GM21515 (cell line): ENCODE measurements at regions not wholly inside any gene's neighbourhood (a gene's known extent, or its start where the extent isn't known, plus 50 kb on each side); places are given as distances from the start of the nearest gene placed in this dataset.

Experiments
- ATAC-seq: cut with Tn5 transposase; IDR thresholded peaks from one replicate; pipeline ENCODE4 v1.9.1; 2021; ENCODE audit not compliant: unreplicated experiment

- ATAC-seq, result no peak
Measured at GRCh38 chr11:95406271-95406670, 175.3 kb upstream of the SESN3 start.

- no peak for ATAC-seq
Measured at GRCh38 chr11:95404370-95404769, 173.4 kb upstream of the SESN3 start.

DNA sequence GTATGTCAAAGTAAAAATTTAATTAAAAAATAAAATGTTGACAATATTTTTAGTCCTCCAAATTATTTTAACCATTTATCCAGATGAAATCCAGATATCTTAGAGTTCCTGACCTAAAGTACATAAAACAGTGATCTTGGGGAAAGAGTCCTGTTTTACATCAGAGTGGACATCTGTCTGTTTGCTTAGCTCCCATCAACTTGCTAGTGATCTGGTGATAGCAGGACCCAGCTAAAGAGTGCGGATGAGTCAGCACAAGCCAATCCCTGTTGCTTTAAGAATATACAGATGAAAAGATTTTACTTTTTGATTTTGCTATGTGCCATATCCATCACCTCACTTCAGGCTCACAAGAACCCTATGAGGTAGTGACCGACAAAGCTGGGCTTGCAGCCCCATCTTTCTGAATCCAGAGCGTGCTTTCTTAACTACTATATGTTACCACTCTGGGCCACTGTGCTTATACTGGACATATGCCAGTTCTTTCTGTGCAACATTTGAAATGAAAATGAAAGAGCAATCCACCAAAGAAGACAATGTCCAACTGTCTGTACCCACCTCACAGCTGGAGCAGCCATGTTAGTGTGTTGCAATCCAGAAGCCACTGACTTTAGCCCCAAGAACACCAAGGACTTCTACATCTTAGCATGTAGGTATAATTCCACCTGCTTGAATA, 167.6 kb upstream of the SESN3 start:
- no peak for ATAC-seq

- no peak for ATAC-seq
Measured at GRCh38 chr11:95392644-95393043, 161.6 kb upstream of the SESN3 start.

GRCh38 chr11:95389427-95389826, 158.4 kb upstream of the SESN3 start:
- ATAC-seq, result no peak

- ATAC-seq, result no peak
Measured at GRCh38 chr11:95388086-95388485, 157.1 kb upstream of the SESN3 start.

DNA sequence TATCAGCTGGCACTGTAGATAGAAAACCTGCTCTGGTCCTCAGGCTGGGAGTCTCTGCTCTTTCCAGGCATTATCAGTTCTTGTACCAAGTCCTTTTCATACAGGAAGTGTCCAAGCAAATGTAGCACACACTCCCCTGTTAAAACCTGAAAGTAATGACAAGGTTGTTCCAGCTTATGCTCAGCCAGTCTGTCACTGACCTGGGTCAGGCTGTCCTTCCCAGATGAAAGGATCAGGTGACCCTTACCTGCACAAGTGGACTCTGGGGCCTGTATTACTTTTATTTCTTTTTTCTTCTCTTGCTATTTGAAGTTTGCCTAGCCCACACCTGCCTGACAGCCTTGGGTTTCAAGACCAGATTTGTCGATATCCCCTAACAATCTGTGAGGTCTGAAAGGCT, 156.3 kb upstream of the SESN3 start:
- no peak for ATAC-seq

GRCh38 chr11:95385577-95385976, 154.6 kb upstream of the SESN3 start:
- ATAC-seq, result no peak

- ATAC-seq, result no peak
Measured at GRCh38 chr11:95379479-95379878, 148.5 kb upstream of the SESN3 start.

DNA sequence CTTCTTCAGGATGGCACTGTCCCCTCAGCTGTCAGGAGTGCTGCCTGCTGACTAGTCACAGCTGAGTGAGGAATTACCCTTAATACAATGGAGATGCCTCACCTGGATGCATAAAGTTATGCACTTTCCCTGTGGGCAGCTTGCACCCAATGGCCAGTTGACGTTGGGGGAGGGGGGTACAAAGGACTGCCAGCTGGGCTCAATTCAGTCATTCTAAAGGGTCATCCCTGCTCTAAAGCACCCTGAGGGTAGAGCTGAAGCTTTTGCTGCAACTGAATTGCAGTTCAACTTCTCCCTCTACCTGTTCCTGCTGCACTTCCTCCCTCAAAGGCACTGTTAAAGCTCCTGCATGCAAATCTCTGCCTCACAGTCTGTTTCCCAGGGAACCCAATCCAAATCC, 147.8 kb upstream of the SESN3 start:
- no peak for ATAC-seq

DNA sequence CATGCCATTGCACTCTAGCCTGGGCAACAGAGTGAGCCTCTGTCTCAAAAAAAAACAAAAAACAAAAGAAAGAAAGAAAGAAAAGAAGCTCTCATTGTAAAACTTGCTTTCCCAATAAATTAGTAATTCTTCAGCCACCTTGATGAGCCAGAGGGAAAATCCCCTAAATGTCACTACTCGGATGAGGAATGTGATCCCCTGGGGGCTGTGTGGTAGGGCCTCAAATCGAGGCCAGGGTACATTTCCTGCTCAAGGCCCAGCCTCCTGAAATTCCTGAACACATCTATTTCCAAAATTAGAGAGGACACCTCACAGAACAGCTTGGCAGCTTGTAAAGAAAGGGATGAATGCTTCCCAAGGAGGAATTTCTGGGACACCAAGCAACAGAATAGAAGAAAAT, 147.1 kb upstream of the SESN3 start:
- no peak for ATAC-seq

DNA sequence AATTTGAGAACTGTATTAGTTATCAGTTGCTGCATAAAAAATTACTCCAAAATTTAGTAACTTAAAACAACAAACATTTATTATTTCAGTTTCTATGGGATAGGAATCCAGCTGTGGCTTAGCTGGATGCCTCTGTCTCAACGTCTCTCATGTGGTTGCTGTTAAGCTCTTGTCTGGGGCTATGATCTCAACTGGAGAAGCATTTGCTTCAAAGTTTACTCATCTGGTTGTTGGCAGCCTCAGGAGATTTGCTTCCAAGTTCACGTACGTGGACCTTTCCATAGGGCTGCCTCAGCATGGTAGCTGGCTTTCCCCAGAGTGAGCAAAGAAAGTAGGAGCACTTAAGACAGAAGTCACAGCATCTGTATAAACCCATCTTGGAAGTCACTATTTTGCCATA, 144.9 kb upstream of the SESN3 start:
- no peak for ATAC-seq

DNA sequence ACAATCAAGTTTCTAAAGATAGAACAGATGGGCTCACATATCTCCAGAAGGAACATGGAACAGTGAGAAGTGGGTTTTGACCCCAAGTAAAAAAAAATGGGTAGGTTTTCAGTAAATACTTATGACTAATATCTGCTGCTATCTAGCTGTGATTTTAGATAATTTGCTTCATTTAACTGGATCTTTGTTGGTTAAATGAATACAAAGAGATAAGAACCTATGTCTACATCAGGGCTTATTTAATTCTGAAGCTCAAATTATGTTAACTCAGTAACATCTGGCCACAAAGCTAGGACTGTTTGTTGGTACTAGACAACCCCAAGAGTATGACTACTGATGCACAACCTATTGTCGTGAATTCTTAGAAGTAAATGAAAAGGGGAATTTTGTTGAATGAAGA, 144.4 kb upstream of the SESN3 start:
- ATAC-seq, result no peak

- ATAC-seq, result no peak
Measured at GRCh38 chr11:95374105-95374504, 143.1 kb upstream of the SESN3 start.

- ATAC-seq, result no peak
Measured at GRCh38 chr11:95373241-95373640, 142.2 kb upstream of the SESN3 start.

- no peak for ATAC-seq
Measured at GRCh38 chr11:95372097-95372656, 141.2 kb upstream of the SESN3 start.

GRCh38 chr11:95371153-95371552, 140.2 kb upstream of the SESN3 start:
- no peak for ATAC-seq

DNA sequence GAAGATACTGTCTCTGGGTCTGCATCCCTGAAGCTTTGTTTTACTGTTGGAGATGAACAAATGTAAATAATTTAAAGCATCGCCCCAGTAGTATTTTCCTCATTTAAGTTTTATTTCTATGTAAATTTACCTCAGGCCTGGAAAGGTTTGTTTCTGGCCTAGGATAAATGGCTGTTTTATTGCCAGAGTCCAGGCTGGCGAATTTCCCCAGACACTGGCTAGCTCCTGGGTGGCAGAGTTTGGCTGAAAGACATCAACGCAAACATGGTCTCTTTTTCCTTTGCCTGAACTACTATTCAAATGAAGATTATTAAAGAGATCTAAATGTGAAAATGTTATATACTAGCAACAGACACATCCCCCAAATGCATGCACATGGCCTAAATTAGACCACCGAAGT, 136.7 kb upstream of the SESN3 start:
- no peak for ATAC-seq

DNA sequence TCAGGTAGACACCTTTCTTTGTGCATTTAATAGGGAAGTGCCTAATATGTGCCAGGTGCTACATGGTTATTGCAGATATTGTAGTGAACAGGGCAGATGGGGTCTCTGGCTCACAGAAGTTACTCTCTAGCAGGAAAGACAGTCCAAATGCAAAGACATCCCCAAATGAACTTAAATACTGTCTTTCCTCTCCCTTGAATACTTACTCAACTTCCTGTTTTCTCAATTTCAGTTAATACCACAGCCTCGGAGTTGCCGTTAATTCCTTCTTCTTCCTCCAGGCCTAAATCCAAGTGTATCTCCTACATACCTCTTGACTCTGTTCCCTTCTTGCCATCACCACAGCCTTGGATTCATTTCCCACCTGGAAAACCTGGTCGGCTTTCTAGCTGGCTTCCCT, 134.3 kb upstream of the SESN3 start:
- ATAC-seq, result no peak

- no peak for ATAC-seq
Measured at GRCh38 chr11:95364324-95365295, 133.6 kb upstream of the SESN3 start.

DNA sequence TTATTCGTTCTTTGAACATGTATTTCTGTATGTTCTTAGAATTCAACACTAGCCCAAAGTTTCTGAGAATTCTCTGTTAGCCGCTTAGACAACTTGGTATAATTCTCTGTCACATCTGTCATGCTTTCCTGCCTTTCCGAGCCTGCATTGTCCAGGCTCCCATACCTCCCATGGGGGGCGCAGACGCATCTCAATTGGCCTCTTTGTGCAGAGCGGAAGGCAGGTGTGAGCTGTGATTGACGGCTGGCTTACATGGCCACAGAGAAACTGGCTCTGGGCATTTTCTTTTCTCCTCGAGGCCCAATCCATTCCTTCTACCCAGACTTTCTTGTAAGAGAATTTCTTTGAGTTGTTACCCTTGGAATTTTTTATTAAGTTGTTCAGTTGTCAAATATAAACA, 132.7 kb upstream of the SESN3 start:
- no peak for ATAC-seq

GRCh38 chr11:95363164-95363563, 132.2 kb upstream of the SESN3 start:
- ATAC-seq, result no peak
